ENCODE measurements at regions not wholly inside any gene's neighbourhood (a gene's known extent, or its start where the extent isn't known, plus 50 kb on each side); places are given as distances from the start of the nearest gene placed in this dataset.

DNA sequence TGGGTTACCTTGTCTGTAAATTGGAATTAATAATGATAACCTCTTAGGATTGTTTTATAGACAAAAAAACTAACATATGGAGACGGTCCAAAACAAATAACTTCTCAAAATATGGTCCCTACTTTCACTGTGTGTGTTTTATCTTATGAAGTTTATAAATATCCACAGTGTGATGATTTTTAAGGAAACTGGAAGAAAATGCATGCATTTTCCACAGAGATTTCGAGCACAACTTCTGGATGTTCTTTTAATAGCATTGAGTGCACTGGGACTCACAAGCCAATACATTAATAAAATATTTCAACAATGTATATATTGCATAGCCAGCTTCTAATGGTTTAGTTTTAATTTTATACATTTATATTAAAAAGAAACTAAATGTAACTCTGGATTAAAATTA, 87.9 kb upstream of the SPHKAP start:
- no peak for TF ChIP-seq GATAD2A (CRISPR knock-in tag; IDR thresholded peaks at IDR 0.05)
- no peak for TF ChIP-seq PBX3 (CRISPR knock-in tag; IDR thresholded peaks at IDR 0.05; ENCODE audit: borderline replicate concordance)
- TF ChIP-seq HDAC1 (CRISPR knock-in tag; IDR thresholded peaks at IDR 0.05): no peak
- TF ChIP-seq, protein P1, sequence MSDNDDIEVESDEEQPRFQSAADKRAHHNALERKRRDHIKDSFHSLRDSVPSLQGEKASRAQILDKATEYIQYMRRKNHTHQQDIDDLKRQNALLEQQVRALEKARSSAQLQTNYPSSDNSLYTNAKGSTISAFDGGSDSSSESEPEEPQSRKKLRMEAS (IDR thresholded peaks at IDR 0.05): no peak
- no peak for TF ChIP-seq PPARG (CRISPR knock-in tag; conservative IDR thresholded peaks at IDR 0.05)

Data from HepG2 (cell line).